GM19238 (cell line): ENCODE measurements at regions not wholly inside any gene's neighbourhood (a gene's known extent, or its start where the extent isn't known, plus 50 kb on each side); places are given as distances from the start of the nearest gene placed in this dataset.
"Not testable (repeated sequence)": the region's sequence is repeated elsewhere in the genome, so short reads cannot be mapped to it uniquely, and the experiment has no call there.

Experiments
- DNase-seq: peaks from one replicate; pipeline ENCODE4 v3.0.0; 2011; ENCODE audit warnings: low spot score; ENCODE audit not compliant: insufficient read length

DNA sequence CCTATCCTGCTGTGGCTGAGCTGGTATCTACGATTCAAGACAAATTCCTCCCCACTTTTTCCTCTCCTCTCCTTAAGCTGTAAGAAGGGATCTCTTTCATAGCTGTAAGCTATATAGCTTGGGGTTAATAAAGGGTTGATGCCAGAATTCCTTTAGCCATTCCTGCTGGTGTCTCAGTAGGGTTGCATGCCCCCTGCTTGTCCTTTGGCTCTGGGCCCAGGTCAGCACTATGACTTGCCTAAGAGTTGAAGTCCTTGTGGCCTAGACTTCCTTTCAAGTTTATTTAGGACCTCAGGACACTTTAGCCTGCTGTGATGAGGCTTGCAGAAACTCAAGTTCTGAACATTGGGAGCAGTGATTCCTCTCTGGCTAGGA, 270.0 kb downstream of the AMY1C start:
- DNase-seq: no peak

GRCh38 chr1:104028416-104029035, 278.8 kb downstream of the AMY1C start:
- DNase-seq: no peak

- no peak for DNase-seq
Measured at GRCh38 chr1:104029456-104029970, 279.8 kb downstream of the AMY1C start.

- no peak for DNase-seq
Measured at GRCh38 chr1:104056786-104057185, 307.1 kb downstream of the AMY1C start.

DNA sequence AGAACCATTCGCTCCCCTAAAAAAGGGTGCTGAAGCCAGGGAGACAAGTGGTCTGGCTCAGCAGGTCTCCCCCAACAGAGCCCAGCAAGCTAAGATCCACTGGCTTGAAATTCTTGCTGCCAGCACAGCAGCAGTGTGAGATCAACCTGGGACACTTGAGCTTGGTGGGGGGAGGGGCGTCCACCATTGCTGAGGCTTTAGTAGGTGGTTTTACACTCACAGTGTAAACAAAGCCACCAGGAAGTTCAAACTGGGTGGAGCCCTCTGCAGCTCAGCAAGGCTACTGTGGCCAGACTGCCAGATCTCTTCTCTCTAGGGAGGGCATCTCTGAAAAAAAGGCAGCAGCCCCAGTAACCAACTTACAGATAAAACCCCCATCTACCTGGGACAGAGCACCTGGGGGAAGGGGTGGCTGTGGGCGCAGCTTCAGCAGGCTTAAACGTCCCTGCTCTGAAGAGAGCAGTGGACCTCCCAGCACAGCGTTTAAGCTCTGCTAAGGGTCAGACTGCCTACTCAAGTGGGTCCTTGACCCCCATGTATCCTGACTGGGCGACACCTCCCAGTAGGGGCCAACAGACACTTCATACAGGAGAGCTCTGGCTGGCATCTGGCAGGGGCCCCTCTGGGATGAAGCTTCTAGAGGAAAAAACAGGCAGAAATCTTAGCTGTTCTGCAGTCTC, 307.7 kb downstream of the AMY1C start:
- not testable (repeated sequence) for DNase-seq

- not testable (repeated sequence) for DNase-seq
Measured at GRCh38 chr1:104061637-104062036, 311.9 kb downstream of the AMY1C start.

- DNase-seq: no peak
Measured at GRCh38 chr1:104064399-104064798, 314.7 kb downstream of the AMY1C start.

DNA sequence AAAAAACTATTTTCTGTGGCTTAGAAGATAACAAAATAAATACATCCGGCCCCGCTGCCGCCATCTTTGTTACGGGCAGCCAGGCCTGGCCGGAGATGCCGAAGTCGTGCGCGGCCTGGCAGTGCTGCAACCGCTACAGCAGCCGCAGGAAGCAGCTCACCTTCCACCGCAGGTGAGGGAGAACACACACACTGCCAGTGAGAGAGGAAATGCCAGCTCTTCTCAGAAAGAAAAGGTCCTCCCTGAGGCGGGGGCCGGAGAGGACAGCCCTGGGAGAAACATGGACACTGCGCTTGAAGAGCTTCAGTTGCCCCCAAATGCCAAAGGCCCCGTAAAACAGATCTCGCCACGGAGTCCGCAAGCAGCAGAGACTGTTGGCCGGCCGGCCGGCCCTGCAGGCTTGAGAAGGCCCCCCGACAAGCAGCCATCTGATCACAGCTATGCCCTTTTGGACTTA, 323.2 kb downstream of the AMY1C start:
- DNase-seq: no peak

DNA sequence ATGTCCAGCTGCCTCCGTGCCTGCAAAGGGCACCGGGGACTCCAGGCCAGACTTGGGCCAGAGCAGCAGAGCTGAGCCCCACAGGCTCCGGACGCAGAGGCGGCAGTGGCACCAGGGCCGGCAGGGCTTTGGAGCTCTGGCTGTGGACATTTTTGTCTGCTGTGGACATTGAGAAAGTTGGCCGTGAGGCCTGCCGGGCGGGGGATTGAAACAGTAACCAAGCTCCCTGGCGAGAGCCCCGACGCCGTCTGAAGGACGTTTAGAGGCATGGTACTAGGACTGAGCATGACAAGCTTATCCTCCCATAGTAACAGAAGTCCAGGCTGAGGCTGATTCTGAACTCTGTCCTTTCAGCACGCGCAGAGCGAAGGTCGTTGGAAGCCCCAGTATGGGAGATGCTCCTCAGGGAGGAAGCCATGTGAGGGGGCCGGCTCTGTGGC, 323.8 kb downstream of the AMY1C start:
- no peak for DNase-seq

GRCh38 chr1:104082221-104082620, 332.5 kb downstream of the AMY1C start:
- DNase-seq: no peak

GRCh38 chr1:104084380-104084779, 334.7 kb downstream of the AMY1C start:
- DNase-seq: no peak

- no peak for DNase-seq
Measured at GRCh38 chr1:104092698-104093097, 343.0 kb downstream of the AMY1C start.

DNA sequence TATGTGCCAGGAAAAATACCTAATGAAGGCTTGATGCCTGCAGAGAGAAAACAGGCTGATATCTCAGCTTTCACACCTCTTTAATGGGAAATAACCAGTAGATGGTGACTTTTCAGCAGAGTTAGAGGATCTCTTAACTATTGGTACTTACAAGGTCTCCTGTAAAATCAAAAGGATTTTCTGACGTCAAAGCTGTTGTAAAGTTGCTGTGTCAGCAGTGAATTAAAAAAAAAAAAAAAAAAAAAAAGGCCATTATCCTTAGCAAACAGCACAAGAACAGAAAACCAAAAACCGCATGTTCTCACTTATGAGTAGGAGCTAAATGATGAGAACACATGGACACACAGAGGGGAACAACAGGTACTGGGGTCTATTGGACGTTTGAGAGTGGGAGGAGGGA, 349.1 kb downstream of the AMY1C start:
- no peak for DNase-seq

DNA sequence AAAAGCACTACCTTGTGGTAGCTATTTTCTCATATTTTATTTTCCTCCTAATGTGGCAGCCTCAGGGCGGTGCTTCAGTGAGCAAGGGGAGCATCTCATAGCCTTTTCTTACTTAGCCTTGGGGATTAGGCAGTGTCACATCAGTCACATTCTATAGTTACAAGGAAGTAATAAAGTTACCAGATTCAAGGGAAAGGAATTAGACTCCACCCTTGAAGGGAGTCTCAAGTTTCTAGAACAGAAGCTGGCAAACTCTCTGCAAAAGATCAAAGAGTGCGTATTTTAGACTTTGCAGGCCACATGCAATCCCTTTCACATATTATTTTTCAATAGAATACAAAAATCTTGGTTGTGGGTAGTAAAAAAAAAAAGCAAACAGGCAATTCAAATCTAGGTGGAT, 350.4 kb downstream of the AMY1C start:
- DNase-seq: no peak

- DNase-seq: no peak
Measured at GRCh38 chr1:104105465-104105864, 355.8 kb downstream of the AMY1C start.

- DNase-seq: no peak
Measured at GRCh38 chr1:104120525-104120924, 370.8 kb downstream of the AMY1C start.

DNA sequence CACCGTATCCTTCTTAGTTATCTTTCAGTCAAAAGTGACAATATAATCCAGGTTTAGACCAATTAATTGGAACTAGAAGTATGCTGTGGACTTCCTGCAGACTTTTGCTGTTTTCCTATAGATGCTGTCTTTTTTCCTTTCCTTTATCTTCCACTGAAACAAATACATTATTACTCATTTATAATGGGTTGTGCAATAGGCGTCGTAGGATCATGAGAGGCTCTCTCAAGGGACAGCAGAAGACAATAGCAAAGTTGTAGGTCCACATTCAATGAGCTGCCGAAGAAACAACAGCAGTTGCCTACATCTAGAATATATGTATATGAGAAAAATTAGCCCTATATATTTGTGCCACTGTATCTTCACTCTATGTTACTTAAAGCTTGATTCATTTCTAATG, 371.6 kb downstream of the AMY1C start:
- no peak for DNase-seq

DNA sequence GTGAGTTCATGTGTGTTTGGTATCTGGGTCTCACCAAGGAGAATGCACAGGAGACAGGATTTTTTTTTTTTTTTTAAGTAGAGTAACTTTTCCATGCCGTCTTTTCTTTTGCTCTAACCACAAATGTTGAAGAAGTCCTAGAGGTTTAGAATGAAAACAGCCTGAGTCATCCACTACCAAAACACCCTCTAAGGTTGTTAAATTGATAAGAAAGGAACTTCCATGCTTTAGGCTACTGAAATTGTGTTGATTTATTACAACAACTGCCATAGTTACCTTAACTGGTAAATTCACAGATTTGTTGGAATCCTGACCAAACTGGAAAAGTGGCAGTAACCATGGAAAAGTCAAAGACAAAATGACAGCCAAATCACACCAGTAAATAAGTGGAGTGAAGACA, 375.6 kb downstream of the AMY1C start:
- DNase-seq: no peak

DNA sequence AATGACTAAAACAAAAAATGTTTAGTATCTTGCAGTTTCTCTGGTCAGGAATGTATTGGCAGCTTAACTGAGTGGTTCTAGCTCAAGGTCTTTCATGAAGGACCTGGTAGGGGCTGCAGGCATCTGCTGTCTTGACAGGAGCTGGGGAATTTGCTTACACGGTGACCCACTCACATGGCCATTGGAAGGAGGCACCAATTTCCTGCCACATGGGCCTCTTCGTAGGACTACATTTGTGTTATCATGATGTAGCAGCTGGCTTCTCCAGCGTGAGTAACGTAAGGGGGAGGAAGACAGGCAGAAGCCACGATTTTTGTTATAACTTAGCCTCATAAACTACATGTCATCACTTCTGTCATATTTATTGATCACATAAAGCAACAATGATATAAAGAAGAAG, 376.3 kb downstream of the AMY1C start:
- no peak for DNase-seq

DNA sequence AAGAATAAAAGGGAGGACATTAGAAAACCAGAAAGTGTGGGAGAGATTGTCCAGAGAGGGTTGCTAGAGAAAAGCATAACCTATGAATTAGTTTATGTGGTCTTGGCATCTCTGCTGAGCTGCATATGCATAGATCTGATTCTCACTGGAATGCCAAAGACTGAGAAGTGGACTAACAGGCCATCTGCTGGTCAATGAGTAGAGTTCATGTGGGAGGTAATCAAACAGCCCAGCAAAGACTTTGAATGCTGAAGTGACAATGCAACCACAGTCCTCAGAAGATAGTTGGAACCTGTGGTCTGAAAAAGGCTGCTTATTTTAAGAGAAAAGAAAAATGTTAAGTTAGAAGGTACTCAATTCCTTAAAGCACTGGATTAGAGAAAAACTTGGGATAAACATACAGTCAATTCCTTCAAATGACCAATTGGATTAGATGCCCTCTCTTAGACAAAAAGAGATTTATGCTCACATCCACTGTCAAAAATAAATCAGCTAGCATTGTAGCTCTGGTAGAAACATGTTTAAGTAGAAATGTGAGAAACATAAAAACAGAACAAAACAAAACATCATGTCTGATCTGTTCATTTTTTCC, 382.8 kb downstream of the AMY1C start:
- no peak for DNase-seq

GRCh38 chr1:104135036-104135435, 385.3 kb downstream of the AMY1C start:
- not testable (repeated sequence) for DNase-seq

- no peak for DNase-seq
Measured at GRCh38 chr1:104136621-104137020, 386.9 kb downstream of the AMY1C start.

GRCh38 chr1:104156738-104157137, 407.0 kb downstream of the AMY1C start:
- no peak for DNase-seq
